ENCODE measurements at regions not wholly inside any gene's neighbourhood (a gene's known extent, or its start where the extent isn't known, plus 50 kb on each side); places are given as distances from the start of the nearest gene placed in this dataset.

DNA sequence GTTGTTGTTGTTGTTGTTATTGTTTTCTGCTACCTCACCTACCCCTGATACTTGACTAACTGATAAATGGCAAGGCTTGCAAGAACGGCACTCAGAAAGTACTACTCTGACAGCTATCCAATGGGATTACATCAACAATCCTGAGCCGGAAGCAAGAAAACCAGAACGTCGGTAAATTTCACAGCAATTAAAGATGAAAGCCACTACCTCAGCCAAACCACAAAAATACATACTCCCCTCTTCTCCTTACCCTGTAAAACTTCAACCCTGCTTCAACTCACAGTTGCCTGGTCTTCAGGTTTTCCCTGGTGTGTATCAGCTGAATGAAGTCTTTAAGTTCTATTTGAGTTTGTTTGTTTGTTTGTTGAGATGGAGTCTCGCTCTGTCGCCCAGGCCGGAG is 293.7 kb upstream of the RND3 start:
- WGBS: 42% methylated on average over 7 of the region's 7 CpGs
- DNase-seq (ENCODE audit: low spot score): no peak
- Histone ChIP-seq H3K36me3 (no peaks in the 10 kb centered on the region), H3K4me3 (no peak overlapping the region), H3K4me1 (replicated peaks) (no peaks in the 10 kb centered on the region), H3K27ac (no peak overlapping the region), H3K27me3 (replicated peaks; ENCODE audit: insufficient read depth) (no peaks in the 10 kb centered on the region), H3K9me3 (no peaks in the 10 kb centered on the region)
- TF ChIP-seq POLR2AphosphoS5 (IDR thresholded peaks at IDR 0.05): no peak
- TF ChIP-seq POLR2A (IDR thresholded peaks at IDR 0.05): no peak
- intact Hi-C loops (cut with DNase I): loop anchor here (10.0 kb wide), 1 partner anchor 1186 kb away; no protein-coding TSS in a partner anchor

DNA sequence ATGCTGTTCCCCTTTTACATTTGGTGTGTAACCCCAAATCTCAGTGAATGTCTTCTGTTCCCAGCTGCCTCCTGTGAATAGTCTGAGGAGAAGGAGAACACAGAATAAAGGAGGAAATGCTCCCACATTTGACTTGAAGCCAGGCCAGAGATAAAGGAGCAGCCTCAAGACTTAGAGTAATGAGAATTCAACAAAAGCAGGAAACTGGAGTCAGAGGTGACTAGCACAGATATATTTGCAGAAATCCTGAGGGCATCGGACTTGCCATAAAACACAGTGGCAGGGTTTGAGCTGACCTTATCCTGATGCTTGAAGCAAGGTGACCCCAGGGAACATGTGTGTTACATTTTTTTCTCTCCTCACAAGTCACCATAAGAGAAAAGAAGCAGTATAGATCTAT is 291.4 kb upstream of the RND3 start:
- no peaks in the 10 kb centered on the region for H3K27me3 ChIP-seq (replicated peaks; ENCODE audit: insufficient read depth)
- no peaks in the 10 kb centered on the region for H3K4me1 ChIP-seq (replicated peaks)
- WGBS: 56% methylated on average over 1 of the region's 1 CpG
- no peak for DNase-seq (ENCODE audit: low spot score)
- H3K27ac ChIP-seq: no peak overlapping the region
- no peaks in the 10 kb centered on the region for H3K9me3 ChIP-seq
- no peaks in the 10 kb centered on the region for H3K36me3 ChIP-seq
- intact Hi-C loops (cut with DNase I): no loop called here
- no peak for TF ChIP-seq CTCF (IDR thresholded peaks at IDR 0.05)
- no peak for TF ChIP-seq POLR2A (IDR thresholded peaks at IDR 0.05)
- TF ChIP-seq POLR2AphosphoS5 (IDR thresholded peaks at IDR 0.05): no peak
- H3K4me3 ChIP-seq: no peak overlapping the region

DNA sequence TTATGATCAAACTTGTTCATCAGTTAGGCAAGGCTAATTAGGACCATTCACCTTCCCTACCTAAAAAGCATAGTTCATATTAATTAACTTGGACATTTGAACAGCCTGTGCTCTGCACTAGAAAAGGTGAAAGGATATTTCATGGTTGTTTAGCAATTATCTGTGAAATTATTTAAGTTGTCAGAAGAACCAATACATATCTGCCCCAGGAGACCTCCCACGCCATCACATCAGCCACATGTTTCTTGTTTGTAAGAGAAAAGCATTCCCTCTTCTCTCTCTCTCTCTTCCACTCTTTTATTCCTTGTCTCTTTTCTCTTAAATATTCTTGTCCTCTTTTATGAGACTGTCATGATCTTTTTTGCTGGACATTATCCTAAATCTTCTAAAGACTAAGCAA is 282.0 kb upstream of the RND3 start:
- H3K36me3 ChIP-seq: no peaks in the 10 kb centered on the region
- intact Hi-C loops (cut with DNase I): no loop called here
- no peaks in the 10 kb centered on the region for H3K9me3 ChIP-seq
- DNase-seq (ENCODE audit: low spot score): no peak
- TF ChIP-seq POLR2AphosphoS5 (IDR thresholded peaks at IDR 0.05) (no peak), CTCF (IDR thresholded peaks at IDR 0.05) (no peak), POLR2A (IDR thresholded peaks at IDR 0.05) (no peak)
- 86% methylated on average over 1 of the region's 1 CpG for WGBS
- H3K4me1 ChIP-seq (replicated peaks): no peaks in the 10 kb centered on the region
- H3K4me3 ChIP-seq: no peak overlapping the region
- H3K27me3 ChIP-seq (replicated peaks; ENCODE audit: insufficient read depth): no peaks in the 10 kb centered on the region
- no peak overlapping the region for H3K27ac ChIP-seq

GRCh38 chr2:150767991-150768746 is 280.7 kb upstream of the RND3 start:
- no peak overlapping the region for H3K27ac ChIP-seq
- H3K27me3 ChIP-seq (replicated peaks; ENCODE audit: insufficient read depth): no peaks in the 10 kb centered on the region
- 72% methylated on average over 5 of the region's 5 CpGs for WGBS
- no peaks in the 10 kb centered on the region for H3K36me3 ChIP-seq
- intact Hi-C loops (cut with DNase I): no loop called here
- no peaks in the 10 kb centered on the region for H3K9me3 ChIP-seq
- DNase-seq (ENCODE audit: low spot score): no peak
- no peaks in the 10 kb centered on the region for H3K4me1 ChIP-seq (replicated peaks)
- TF ChIP-seq POLR2AphosphoS5 (IDR thresholded peaks at IDR 0.05) (no peak), CTCF (IDR thresholded peaks at IDR 0.05) (no peak), POLR2A (IDR thresholded peaks at IDR 0.05) (no peak)
- H3K4me3 ChIP-seq: no peak overlapping the region

GRCh38 chr2:150762571-150762970 is 275.1 kb upstream of the RND3 start:
- Histone ChIP-seq H3K4me3 (no peak overlapping the region), H3K9me3 (no peaks in the 10 kb centered on the region), H3K36me3 (no peaks in the 10 kb centered on the region), H3K4me1 (replicated peaks) (no peaks in the 10 kb centered on the region), H3K27me3 (replicated peaks; ENCODE audit: insufficient read depth) (no peaks in the 10 kb centered on the region), H3K27ac (no peak overlapping the region)
- intact Hi-C loops (cut with DNase I): no loop called here
- WGBS: 30% methylated on average over 2 of the region's 2 CpGs
- no peak for DNase-seq (ENCODE audit: low spot score)
- TF ChIP-seq POLR2AphosphoS5 (IDR thresholded peaks at IDR 0.05): no peak
- no peak for TF ChIP-seq POLR2A (IDR thresholded peaks at IDR 0.05)
- TF ChIP-seq CTCF (IDR thresholded peaks at IDR 0.05): no peak

Measured in prostate gland (tissue), 2 donors.